Mesenteric fat pad (tissue), 1 donor: ENCODE measurements at regions not wholly inside any gene's neighbourhood (a gene's known extent, or its start where the extent isn't known, plus 50 kb on each side); places are given as distances from the start of the nearest gene placed in this dataset.
A peak's percentile ranks its signal among the peaks of the same experiment; 100 is the strongest.

Experiments used
- DNase-seq: peaks from one replicate; pipeline ENCODE4 v3.0.0-alpha.2; 2020; ENCODE audit warnings: low spot score
- donor health status: DM: yes; HTN: yes; CAD: no.

DNA sequence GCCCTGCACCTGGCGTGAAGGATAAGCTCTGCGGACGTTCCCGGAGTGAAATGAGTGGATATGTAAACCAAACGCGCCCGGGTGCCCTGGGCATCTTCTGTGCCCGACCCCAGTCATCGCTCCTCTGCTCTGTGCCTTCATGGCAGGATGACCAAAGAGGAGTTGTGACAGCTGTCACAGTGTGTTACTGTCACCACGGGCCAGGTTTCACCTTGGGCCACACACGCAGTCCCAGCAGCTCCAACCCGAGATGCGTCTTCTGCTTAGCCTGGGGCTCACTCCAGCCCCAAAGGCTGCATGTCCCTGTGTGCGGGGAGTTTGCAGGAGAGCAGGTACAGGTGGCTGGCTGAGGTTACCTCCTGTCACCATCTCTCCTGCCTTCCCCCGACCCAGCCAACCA is 311.6 kb downstream of the BMP7 start:
- no peak for DNase-seq

DNA sequence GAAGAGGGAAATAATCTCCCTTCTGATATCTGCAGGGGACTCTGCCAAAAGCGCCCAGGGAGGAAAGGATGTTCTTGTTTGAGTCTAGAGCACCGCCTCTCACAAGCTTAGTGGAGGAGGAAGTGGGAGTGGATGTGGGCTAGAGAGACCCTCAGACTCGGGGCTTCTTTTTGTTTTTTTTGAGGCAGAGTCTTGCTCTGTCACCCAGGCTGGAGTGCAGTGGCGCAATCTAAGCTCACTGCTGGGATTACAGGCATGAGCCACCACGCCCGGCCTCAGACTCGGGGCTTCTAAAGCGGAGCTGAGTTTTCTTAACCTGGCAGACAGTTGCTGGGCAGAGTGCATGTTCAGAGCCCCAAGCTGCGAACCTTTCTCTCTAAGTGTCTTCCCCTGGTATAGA is 310.8 kb downstream of the BMP7 start:
- no peak for DNase-seq

DNA sequence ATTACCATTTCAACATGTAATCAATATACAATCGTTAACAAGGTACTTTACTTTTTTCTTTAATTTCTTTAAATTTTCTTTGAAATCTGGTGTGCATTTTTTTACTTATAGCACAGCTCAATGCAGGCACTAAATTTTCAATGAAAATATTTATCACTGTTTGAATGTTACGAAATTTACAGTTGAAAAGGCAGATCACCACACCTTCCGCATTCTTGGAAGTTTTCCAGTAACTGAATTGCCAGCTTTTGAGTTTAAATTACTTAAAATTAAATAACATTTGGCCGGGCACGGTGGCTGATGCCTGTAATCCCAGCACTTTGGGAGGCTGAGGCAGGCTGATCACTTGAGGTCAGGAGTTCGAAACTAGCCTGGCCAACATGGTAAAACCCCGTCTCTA is 309.9 kb downstream of the BMP7 start:
- no peak for DNase-seq

DNA sequence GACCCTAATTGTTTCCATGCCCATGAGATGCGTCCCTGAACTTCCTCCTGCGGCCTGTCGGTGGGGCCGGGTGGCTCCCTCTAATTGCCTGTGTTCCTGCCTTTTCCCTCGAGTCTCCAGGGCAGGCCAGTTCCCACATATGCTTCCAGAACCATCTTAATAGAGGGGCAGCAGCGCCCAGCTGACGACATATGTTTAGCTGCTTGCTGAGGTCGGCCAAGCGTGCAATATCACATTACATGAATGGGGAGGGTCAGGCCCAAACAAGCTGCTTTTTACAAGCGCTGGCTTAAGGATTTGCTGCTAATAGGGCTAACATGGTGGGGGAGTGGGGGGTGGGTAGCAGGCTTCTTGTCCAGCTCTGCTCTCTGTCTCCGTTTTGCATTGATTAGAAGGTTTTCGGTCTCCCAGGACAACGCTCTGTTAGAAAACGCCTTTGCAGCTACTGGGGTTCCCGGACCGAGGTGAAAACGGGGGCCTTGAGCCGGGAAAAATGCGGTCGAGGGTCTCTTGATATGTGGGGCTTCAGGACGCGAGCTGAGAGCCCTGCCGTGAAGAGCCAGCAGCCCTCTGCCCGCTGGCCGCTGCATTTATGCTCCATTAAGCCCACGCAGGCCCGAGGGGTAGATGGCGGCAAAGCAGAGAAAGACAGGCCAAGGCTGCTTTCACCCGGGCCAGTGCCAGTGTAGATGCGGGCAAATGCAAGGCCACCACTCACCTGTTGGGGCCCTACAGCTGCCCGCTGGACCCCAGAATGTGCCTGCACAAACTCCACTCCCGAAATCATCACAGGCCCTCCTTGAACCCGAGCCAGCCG is 308.5 kb downstream of the BMP7 start:
- no peak for DNase-seq

DNA sequence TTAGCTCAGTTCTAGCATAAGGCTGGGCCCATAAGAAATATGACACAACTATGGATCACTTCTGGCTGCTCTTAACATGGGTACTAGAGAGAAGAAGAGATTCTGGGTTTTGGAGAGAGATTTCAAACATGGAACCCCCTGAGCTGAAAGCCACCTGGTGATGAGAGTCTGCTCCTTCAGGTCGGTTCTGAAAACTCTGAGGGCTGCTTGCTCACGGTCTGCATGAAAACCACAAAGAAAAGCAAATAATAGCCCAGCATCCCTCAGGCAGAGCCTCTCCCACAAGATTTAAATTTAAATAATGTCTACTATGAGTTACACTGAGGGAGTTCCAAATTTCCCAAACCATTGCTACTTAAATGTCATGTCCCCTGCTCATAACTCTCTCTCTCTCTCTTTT is 301.5 kb downstream of the BMP7 start:
- DNase-seq: no peak

DNA sequence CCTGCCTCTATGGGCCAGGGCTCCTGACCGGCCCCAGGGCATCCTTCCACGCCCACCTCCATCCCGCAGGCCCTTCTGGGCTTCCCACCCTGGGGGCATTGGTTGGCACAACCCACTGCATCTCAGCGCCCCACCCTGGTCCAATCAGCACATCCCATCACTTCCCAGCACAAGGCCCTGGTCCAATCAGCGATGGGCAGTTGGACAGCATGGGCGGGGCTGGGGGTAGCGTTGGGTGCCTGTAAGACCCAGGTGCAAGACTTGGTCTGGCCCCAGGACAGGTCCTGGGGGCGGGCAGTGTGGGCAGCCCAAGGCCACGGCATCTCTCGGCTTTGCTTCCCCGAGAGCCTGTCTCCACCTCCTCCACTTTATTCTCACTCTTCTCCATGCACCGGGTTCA is 298.5 kb downstream of the BMP7 start:
- DNase-seq: no peak

DNA sequence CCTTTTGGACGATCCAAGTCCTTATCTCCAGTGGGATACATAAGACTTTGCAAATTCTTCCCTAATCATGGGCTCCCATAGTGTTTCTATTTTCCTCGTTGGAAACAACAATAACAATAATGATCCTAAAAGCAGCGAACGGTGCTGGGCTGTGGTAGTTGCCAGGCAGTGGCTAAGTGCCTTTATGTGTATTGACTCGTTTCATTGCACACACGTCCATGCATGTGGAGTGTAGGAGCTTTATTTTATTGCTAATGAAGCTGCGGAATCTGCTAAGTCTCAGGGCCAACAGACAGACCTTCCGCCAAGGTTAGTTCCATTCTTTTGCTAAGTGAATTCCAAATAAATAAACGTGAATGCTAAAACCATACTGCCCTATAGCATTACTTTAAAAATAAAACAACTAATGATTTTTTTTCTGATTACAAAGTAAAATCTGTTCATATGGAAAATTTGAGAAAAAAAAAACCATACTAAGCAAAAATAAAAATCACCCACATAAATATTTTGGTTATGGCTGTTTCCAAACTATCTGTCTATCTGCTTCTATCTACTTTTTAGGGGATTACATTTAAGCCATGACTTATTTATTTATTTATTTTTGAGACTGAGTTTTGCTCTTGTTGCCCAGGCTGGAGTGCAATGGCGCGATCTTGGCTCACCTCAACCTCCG is 297.9 kb downstream of the BMP7 start:
- DNase-seq: no peak

DNA sequence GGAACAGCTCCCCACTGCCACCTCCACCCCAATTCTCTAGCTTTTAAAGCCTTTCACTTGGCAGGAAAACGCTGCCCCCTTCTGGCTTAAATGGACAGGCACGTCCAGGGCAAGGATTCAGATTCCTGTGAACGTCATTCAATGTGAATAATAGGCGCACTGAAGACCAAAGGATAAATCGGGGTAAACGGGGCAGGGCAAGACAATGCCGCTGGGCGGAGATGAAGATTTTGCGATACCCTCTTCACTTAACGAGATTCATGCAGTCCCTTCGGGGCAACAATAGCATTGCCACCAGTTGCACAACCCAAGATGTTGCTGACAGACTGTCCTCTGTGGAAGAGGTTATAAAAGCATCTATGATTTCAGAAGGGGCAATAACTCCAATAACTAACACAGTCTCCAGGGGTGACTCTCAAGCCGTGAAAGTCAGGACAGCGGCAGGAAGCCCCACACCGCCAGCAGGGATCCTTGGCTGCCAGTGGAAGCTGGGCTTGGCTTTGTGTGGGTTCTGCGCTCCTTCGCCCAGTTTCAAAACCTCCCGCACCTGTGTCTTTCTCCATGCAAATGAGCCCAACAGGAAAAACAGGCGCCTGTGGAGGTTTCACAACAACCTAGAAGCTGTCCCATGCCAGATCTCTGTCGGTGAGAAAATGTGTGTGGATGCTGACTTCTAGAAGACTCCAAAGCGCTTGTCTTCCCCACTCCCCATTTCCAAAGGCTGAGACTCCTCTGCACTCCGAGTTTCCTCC is 291.8 kb downstream of the BMP7 start:
- DNase-seq: peak; percentile 82

DNA sequence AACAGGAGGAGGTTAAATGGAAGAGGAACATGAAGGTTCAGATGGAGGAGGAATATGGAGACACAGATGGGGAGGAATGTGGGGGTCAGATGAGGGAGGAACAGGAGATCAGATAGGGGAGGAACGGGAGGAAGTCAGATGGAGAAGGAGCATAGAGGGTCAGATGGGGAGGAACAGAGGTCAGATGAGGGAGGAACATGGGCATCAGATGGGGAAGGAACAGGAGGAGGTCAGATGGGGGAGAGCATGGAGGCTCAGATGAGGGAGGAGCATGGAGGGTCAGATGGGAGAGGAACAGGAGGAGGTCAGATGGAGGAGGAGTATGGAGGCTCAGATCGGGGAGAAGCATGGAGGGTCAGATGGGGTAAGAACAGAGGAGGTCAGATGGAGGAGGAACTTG is 290.6 kb downstream of the BMP7 start:
- DNase-seq: peak; percentile 37

DNA sequence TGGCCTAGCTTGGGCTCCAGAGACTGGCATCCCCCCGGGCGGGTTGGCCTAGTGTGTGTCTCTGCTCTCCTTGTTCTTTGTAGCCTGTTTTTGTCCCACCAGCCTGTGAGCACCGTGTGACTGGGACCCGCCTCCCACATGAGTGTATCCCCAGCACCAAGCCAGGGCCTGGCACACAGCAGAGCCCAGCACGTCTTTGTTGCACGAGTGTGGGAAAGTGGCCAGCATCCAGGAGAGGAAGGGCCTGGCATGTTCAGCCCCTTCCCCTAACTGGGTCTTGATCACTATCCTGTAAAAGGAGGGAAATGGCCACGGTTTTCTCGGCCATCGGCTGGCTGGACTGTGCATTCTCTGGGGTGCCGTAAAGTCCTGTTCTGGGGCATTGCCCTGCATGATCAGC is 290.1 kb downstream of the BMP7 start:
- peak; percentile 77 for DNase-seq

DNA sequence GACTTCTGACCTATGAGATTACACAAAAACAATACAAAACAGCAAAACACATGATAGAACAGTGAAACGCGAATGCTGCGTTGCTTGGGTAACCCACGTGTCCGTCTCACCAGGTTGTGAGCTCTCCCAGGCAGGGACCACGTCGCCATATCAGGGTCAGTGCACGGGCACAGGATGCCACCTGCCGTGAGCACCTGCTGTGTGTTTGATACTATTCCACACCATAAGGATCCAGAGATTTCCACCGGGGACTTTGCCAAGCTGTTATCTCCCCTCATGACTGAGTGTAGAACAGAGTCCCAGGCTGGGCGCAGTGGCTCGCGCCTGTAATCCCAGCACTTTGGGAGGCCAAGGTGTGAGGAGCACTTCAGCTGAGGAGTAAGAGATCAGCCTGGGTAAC is 288.0 kb downstream of the BMP7 start:
- no peak for DNase-seq

DNA sequence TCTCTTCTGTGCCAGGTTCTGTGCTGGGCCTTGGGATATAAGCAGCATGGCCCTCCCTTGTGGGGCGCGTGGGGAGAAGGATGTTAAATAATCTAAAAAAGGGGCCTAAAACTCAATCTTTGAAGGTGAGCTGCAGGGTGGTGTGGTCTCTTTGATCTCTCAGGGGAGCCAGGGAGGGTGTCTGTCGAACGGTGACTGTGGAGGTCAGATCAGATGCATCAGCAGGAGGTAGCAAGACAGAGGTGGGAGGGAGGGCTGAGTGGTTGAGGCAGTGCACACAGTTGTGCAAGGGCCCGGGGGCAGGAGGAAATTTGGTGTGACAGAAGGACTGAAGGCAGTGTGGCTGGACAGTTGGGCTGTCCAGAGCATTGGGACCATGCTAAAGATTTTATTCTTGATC is 287.3 kb downstream of the BMP7 start:
- DNase-seq: peak; percentile 24

DNA sequence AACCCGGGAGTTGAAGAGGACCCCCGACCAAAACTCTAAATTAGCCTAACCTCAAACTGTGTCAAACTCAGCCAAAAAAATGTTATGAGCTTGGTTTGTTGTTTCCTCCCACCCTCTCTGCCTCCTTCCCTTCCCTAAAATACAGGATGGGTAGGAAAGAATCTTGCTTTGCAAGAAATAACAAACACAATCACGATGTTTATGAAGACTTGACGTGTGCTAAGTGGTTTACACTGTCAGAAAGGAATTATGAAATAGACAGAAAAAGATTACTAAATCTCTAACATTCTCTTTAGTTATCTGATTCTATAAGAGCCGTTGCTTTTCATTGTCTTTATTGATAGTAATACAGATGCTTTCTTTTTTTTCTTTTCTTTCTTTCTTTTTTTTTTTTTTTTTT is 285.1 kb downstream of the BMP7 start:
- no peak for DNase-seq

DNA sequence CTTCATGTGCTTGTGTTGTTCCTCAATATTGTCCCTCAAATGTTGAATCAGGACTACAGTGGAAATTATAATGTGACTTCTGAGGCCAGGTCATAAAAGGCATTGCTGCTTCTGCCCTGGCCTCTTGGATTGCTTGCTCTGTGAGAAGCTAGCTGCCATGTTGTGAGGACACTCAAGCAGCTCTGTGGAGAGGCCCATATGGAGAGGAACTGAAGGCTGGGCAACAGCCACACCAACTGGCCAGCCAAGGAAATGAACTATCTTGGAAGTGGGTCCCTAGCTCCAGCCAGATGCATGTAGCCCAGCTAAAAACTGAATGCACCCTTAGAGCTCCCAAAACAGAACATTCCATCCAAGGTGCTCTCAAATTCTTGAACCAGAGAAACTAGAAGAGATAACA is 282.6 kb downstream of the BMP7 start:
- no peak for DNase-seq

DNA sequence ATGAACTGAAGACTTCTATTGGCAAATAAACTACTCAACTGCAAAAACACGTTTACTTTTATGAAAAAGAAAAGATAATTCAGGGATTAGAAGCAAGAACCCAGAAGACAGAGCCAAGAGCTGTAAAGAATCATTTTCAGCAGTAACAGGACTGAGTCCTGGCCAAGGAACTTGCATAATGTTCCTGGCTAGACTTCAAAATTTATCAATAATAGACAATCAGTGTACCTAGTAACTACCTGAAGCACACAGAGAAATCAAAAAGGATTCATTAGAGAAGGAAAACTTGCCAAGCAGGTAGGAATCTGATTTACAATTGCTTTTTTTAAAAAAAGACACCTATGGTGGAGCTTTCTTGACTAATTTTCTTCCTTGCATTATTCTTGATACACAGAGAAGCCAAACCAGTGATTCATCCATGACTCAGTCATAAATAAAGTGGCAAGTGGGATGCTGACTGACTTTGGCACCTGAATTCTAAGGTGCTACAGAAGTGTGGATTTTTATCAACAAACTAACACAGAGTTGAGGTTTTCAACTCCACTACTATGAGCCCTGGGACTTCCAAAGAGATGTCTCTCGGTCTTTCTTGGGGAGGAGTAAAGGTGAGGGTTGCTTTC is 281.3 kb downstream of the BMP7 start:
- no peak for DNase-seq

DNA sequence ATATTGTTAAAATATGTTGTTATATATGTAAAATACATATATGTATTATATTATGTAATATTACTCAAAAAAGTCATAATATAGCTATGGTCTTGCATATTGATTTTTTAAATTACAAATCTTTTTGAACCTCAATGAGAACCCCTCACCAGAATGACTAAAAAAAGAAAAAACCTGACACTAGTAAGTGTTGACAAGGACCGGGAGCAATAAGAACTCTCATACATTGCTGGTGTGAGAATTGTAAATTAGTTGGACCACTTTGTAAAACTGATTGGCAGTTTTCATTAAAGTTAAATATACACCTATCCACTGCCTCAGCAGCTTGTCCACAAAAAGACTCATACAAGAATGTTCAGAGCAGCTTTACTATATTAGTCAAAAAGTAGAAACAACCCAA is 280.0 kb downstream of the BMP7 start:
- no peak for DNase-seq

DNA sequence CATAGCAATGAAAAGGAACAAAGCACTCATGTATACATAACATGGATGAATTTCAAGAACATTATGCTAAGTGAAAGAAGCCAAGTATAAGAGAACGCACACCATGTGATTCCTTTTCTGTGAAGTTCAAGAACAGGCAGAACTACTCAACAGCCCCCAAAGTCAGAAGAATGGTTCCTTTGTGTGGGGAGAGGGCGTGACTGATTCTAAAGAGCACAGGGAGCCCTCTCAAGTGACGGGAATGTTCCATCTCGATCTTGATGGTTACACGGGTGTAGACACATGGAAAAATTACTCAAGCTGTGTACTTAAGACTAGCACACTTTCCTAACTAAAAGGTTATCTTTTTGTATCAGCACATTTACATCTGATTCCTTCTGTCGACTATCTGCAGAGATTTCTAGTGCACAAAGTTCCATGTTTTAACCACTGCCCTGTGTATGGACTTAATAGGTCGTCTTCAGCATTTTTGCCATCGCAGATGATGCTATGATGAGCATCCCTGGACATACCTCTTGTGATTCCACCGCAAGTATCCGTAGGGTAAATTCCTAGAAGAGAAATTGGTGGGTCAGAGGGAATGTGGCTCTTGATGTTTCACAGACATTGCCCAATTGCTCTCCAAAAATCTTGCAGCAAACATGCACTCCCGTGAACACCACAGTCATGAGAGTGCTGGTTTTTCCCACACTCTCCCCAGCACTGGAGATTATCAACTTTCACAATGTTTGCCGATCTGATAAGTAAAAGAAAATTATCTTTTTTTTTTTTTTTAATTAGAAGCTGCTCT is 279.3 kb downstream of the BMP7 start:
- no peak for DNase-seq

DNA sequence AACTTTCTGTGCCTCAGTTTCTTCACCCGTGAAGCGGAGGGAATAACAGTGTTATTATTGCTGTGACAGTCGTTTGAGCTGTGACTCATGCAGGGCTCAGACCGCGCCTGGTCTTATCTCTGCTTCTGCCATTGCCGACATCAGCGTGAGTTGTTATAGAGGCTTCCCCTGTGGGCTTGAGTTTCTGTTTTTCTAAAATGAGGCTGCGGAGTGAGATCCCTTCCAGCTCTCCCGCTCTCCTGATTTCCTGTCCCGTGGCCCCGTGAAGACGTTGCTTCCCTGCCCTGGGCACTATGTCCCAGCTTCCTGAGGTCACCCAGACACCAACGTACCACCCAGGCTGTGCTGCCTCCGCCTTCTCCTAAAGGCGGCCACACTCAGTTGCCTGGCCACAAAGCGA is 278.5 kb downstream of the BMP7 start:
- DNase-seq: no peak

DNA sequence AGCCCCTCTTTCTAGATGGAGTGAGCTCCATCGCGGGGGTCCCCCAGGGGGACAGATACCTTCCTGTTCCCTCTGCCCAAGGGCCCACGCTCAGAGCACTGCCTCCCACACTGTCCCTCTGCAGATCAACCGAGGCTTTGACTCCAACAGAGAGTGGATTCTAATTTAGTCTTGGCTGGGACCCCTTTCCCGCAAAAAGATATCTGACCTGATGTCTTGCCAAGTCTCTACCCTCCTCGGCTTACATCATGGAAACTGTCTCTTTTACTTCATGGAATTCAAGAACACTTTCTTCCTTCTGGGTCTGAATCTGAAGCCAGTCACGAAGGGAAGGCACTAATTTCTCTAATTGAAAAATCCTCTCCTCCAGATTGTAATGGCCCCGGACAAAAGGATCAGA is 278.0 kb downstream of the BMP7 start:
- DNase-seq: no peak

DNA sequence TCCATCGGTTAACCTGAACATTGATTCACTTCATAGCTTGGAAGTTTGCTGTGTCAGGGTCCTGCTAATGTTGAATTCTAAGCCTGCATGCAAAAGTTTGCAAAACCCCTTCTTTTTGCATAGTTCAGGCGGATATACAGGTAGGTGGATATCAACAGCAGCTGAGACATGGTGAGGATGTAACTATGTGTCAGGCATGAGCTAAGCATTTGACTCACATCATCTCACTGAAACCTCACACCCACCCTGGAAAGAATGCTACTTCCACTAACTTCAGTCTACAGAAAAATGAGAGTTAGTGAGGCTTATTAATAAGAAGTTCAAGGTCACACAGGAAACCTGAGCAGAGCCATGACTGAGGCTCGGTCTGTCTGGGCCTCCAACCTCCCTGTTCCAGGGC is 276.9 kb downstream of the BMP7 start:
- DNase-seq: no peak

DNA sequence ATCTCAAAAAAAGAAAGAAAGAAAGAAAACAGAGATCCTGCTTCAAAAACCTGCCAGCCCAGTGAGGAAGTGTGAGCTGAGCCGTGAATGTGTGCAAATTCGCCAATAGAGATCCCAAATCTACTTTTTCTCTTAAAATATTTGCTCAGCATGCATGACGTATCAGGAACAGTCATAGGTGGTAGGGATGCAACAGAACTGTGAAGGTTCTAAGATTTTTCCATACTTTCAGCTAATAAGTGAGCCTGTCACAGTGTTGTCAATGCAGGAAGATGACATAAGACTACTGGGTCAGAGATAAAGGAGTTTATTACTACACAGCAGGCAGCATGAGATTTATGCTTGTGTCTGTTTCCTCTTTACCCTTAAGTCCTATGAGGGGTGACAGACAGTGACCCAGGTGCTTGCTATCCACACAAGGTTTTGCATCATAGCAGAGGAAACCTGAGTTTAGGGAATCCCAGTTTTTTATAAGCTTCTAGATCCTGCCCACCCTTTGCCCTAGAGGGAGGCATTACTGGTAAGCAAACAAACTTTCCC is 273.4 kb downstream of the BMP7 start:
- DNase-seq: no peak
